Karpas-422 (cell line): ENCODE measurements at regions not wholly inside any gene's neighbourhood (a gene's known extent, or its start where the extent isn't known, plus 50 kb on each side); places are given as distances from the start of the nearest gene placed in this dataset.

Source experiments
- DNase-seq: peaks from one replicate; pipeline ENCODE4 v3.0.0-alpha.2; 2015
- H2AFZ ChIP-seq: fragments of 200-600 bp; sonication (generic); 2 replicates; pipeline ENCODE4 v1.6.1; 2014; ENCODE audit warnings: antibody characterized with exemption, low read length, mixed read lengths
- H3K27ac ChIP-seq: fragments of 200-600 bp; sonication (generic); 2 replicates; pipeline ENCODE4 v1.5.1; 2014; ENCODE audit warnings: mild to moderate bottlenecking, low read length, moderate library complexity
- H3K27me3 ChIP-seq: fragments of 200-600 bp; sonication (generic); 2 replicates; pipeline ENCODE4 v1.6.1; 2014; ENCODE audit warnings: low read length, mixed read lengths
- H3K36me3 ChIP-seq: fragments of 200-600 bp; sonication (generic); 2 replicates; pipeline ENCODE4 v1.6.1; 2014; ENCODE audit warnings: low read length, mixed read lengths; ENCODE audit not compliant: insufficient read depth
- H3K4me1 ChIP-seq: fragments of 200-600 bp; sonication (generic); 2 replicates; pipeline ENCODE4 v1.6.1; 2014; ENCODE audit warnings: mild to moderate bottlenecking, low read length, mixed read lengths
- H3K4me2 ChIP-seq: fragments of 200-600 bp; sonication (generic); 2 replicates; pipeline ENCODE4 v1.6.1; 2014; ENCODE audit warnings: low read length, low read depth, mild to moderate bottlenecking; ENCODE audit not compliant: poor library complexity, severe bottlenecking
- H3K4me3 ChIP-seq: fragments of 200-600 bp; sonication (generic); 2 replicates; pipeline ENCODE4 v1.5.1; 2014; ENCODE audit warnings: mild to moderate bottlenecking, antibody characterized with exemption, low read length, mixed read lengths
- H3K79me2 ChIP-seq: fragments of 200-600 bp; sonication (generic); 2 replicates; pipeline ENCODE4 v1.6.1; 2014; ENCODE audit warnings: mild to moderate bottlenecking, low read length, mixed read lengths
- H3K9ac ChIP-seq: fragments of 200-600 bp; sonication (generic); 2 replicates; pipeline ENCODE4 v1.6.0; 2014; ENCODE audit warnings: low read length
- H3K9me2 ChIP-seq: fragments of 200-600 bp; sonication (generic), shearing (Covaris generic); replicated peaks from 2 replicates; pipeline ENCODE4 v1.6.0; 2014; ENCODE audit warnings: mild to moderate bottlenecking, low read length, moderate library complexity; ENCODE audit not compliant: insufficient read depth
- H3K9me3 ChIP-seq: fragments of 300-700, 200-600 bp; sonication (generic); 2 replicates; pipeline ENCODE4 v1.6.1; 2014; ENCODE audit warnings: low read length, mixed read lengths
- H4K20me1 ChIP-seq: fragments of 200-600 bp; sonication (generic); 2 replicates; pipeline ENCODE4 v1.6.1; 2014; ENCODE audit warnings: mild to moderate bottlenecking, antibody characterized with exemption, low read length, low read depth; ENCODE audit not compliant: insufficient read depth

DNA sequence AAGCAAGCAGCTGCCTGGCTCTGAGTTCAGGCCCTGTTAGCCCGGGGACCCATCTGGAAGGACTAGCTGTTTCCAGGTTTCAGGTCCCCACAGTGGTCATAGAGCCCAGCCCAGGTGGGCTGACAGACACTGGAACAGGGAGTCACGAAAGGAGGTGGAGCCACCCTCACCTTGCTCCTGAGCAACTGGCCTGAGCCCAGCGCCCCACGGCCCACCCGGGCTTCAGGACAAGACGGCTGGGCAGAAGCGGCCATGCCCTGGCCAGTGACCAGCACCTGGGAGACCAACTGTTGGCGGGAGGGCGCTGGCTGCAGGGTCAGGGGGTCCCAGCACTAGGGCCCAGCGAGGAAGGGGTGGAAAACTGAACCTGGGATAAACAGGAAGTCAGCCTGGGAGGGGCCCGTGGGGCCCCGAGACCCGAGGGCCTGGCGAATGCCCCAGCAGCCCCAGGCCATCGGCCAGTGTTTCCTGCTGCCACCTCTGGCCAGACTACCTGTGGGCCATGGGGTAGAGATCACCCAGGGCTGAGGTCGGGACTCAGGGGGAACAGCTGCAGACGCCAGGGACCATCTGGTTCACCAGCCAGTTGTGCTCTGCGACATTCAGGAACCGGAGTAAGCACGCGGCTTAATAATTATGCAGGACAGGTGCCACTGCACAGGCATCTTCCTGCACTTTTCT lies 282.1 kb upstream of the PPP2R2D start:
- no peak overlapping the region for H3K4me3 ChIP-seq
- H3K36me3 ChIP-seq = no peaks in the 10 kb centered on the region
- no peak overlapping the region for H2AFZ ChIP-seq
- H3K79me2 ChIP-seq = no peaks in the 10 kb centered on the region
- H3K4me2 ChIP-seq = no peak overlapping the region
- H4K20me1 ChIP-seq = no peaks in the 10 kb centered on the region
- no peaks in the 10 kb centered on the region for H3K9me3 ChIP-seq
- no peak overlapping the region for H3K9ac ChIP-seq
- no peaks in the 10 kb centered on the region; the same call in 1 of the 2 replicates for H3K27me3 ChIP-seq
- DNase-seq = no peak
- H3K9me2 ChIP-seq = no peaks in the 10 kb centered on the region
- no peaks in the 10 kb centered on the region for H3K4me1 ChIP-seq
- H3K27ac ChIP-seq = no peak overlapping the region

DNA sequence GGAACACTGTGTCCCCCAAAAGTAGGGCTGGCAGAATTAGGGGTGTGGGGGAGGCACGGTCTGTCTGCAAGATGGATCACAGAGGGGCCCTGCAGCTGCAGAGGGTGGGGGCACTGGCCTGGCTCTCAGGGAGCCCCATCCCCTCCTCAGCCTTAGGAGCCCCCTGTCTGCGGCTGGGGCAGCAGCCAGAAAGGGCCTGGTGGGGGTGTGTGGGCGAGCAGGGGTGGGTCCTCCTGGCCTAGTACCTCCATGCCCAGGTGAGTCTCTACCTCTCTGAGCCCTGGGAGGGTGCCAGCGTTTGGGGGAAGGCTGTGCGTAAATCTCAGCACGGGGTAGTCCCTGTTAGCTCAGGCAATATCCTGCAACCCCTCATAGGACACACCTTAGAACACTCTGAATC lies 280.5 kb upstream of the PPP2R2D start:
- H2AFZ ChIP-seq = no peak overlapping the region
- H3K4me3 ChIP-seq = no peak overlapping the region
- H3K36me3 ChIP-seq = no peaks in the 10 kb centered on the region
- no peak overlapping the region for H3K4me2 ChIP-seq
- H4K20me1 ChIP-seq = no peaks in the 10 kb centered on the region
- no peak overlapping the region for H3K27ac ChIP-seq
- no peaks in the 10 kb centered on the region for H3K79me2 ChIP-seq
- H3K9me2 ChIP-seq = no peaks in the 10 kb centered on the region
- no peaks in the 10 kb centered on the region; the same call in 1 of the 2 replicates for H3K27me3 ChIP-seq
- no peak overlapping the region for H3K9ac ChIP-seq
- no peak for DNase-seq
- no peaks in the 10 kb centered on the region for H3K4me1 ChIP-seq
- H3K9me3 ChIP-seq = no peaks in the 10 kb centered on the region

DNA sequence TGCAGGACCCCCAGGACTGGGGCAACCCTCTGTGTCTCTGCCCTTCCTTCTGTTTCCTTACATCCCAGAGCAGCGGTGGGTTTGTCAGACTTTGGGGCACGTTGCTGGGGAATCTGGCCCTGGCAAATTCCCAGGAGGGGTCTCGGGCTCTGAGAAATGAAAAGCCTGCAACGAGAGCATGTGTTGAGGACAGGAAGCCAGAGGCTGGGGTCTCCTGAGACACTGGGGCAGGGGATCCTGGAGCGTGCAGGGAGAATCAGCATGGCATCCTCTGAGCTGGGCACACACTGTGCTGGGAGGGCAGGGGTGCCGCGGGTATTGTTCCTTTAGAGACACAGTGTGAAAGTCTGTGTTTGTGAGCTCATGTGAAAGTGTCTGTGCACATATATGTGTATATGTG lies 279.9 kb upstream of the PPP2R2D start:
- Histone ChIP-seq H3K36me3 (no peaks in the 10 kb centered on the region), H3K9ac (no peak overlapping the region), H4K20me1 (no peaks in the 10 kb centered on the region), H3K4me1 (no peaks in the 10 kb centered on the region), H3K4me2 (no peak overlapping the region), H3K27me3 (no peaks in the 10 kb centered on the region; the same call in 1 of the 2 replicates), H3K9me2 (no peaks in the 10 kb centered on the region), H3K79me2 (no peaks in the 10 kb centered on the region), H3K27ac (no peak overlapping the region), H2AFZ (no peak overlapping the region), H3K4me3 (no peak overlapping the region), H3K9me3 (no peaks in the 10 kb centered on the region)
- DNase-seq = no peak

GRCh38 chr10:131621784-131622624 lies 278.8 kb upstream of the PPP2R2D start:
- Histone ChIP-seq H3K27me3 (no peaks in the 10 kb centered on the region; the same call in 1 of the 2 replicates), H3K79me2 (no peaks in the 10 kb centered on the region), H4K20me1 (no peaks in the 10 kb centered on the region), H3K9me2 (no peaks in the 10 kb centered on the region), H3K4me2 (no peak overlapping the region), H3K9ac (no peak overlapping the region), H3K4me3 (no peak overlapping the region), H3K9me3 (no peaks in the 10 kb centered on the region), H3K36me3 (no peaks in the 10 kb centered on the region), H3K4me1 (no peaks in the 10 kb centered on the region), H2AFZ (no peak overlapping the region), H3K27ac (no peak overlapping the region)
- DNase-seq = no peak

GRCh38 chr10:131625041-131625440 lies 275.8 kb upstream of the PPP2R2D start:
- Histone ChIP-seq H4K20me1 (no peaks in the 10 kb centered on the region), H3K9me2 (no peaks in the 10 kb centered on the region), H3K9ac (no peak overlapping the region), H3K36me3 (no peaks in the 10 kb centered on the region), H2AFZ (no peak overlapping the region), H3K4me1 (no peaks in the 10 kb centered on the region), H3K27me3 (no peaks in the 10 kb centered on the region; the same call in 1 of the 2 replicates), H3K9me3 (no peaks in the 10 kb centered on the region), H3K4me2 (no peak overlapping the region), H3K4me3 (no peak overlapping the region), H3K79me2 (no peaks in the 10 kb centered on the region), H3K27ac (no peak overlapping the region)
- no peak for DNase-seq

DNA sequence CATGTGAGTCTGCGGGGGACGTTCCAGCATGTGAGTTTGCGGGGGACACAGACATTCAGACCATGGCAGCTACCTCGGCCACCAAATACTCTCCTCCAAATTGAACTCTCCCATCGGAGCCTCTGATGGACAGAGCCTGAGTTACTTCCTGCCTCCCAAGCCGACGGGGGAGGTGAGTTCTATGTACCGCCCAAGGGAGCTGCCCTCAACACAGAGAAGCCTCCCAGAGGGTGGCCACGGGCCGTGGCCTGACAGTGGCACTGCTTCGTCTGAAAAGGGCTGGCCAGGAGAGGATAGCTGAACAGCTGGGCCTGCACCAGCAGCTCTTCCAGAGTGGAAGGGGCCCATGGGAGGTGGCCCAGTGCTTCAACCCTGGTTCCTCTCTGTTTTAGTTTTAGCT lies 274.5 kb upstream of the PPP2R2D start:
- Histone ChIP-seq H4K20me1 (no peaks in the 10 kb centered on the region), H3K9me3 (no peaks in the 10 kb centered on the region), H3K36me3 (no peaks in the 10 kb centered on the region), H3K4me1 (no peaks in the 10 kb centered on the region), H3K79me2 (no peaks in the 10 kb centered on the region), H3K27ac (no peak overlapping the region), H3K9ac (no peak overlapping the region), H3K9me2 (no peaks in the 10 kb centered on the region), H3K27me3 (no peaks in the 10 kb centered on the region; the same call in 1 of the 2 replicates), H3K4me2 (no peak overlapping the region), H2AFZ (no peak overlapping the region), H3K4me3 (no peak overlapping the region)
- no peak for DNase-seq

DNA sequence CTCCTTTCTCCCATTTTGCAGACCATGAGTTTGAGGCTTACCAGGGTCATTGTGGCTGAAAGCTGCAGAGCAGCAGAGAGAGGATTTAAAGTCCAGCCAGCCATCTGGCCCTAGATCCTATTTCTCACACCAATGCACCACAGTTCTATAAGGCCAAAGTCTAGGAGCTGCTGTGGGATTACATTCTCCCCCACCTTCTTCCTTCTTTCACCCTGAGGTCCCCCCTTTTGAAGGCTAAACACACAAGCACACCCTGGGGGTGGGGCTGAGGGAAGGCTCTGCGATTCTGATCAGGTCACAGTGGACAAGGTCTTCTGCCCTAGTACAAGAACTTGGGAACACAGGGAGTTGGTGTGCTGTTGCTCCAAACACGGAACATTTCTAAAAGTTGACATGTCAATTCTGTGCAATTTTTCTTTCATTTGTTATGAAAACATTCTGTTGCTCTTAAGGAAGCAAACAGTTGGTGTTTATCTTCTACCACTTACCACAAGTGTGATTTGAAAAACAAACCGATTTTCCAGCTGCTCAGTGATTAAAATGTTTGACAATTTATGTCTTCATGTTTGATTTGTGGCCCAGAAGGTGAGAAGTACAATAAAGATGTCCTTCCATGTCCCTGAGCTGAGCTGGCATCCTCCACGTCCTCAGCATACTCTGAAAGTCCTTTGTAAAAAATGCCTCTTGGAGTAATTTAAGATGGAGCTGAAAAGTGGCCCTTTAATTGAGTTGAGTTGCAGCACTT lies 271.6 kb upstream of the PPP2R2D start:
- H3K27ac ChIP-seq = no peak overlapping the region
- H3K9me2 ChIP-seq = no peaks in the 10 kb centered on the region
- H3K27me3 ChIP-seq = no peaks in the 10 kb centered on the region
- no peaks in the 10 kb centered on the region for H3K79me2 ChIP-seq
- no peaks in the 10 kb centered on the region for H4K20me1 ChIP-seq
- H3K9me3 ChIP-seq = no peaks in the 10 kb centered on the region
- DNase-seq = no peak
- no peaks in the 10 kb centered on the region for H3K36me3 ChIP-seq
- H3K4me2 ChIP-seq = no peak overlapping the region
- no peak overlapping the region for H3K9ac ChIP-seq
- H3K4me1 ChIP-seq = no peaks in the 10 kb centered on the region
- H3K4me3 ChIP-seq = no peak overlapping the region
- H2AFZ ChIP-seq = no peak overlapping the region

DNA sequence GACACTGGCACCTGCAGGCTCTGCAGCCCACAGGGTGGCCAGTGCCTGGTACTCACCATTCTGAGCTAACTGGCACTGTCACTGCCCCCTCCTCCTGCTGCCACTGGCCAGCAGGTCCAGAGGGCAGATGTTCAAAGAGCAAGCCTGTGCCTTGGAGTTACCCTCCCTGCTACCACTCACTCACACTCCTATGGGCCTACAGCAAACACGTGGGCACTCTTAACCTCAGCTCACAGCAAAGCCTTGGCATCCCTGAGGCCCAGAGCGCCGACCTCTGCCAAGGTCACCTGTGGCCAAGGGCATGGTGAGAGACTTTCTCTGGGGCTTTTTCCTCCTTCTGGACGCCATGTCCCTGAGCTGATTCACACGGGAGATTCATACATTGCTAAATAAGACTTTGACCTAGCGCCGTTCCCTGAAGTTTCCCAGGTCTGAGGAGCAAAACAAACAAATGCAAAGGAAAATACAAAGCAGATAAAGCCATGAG lies 270.0 kb upstream of the PPP2R2D start:
- Histone ChIP-seq H3K4me1 (no peaks in the 10 kb centered on the region), H3K4me2 (no peak overlapping the region), H3K9me3 (no peaks in the 10 kb centered on the region), H3K27ac (no peak overlapping the region), H3K27me3 (no peaks in the 10 kb centered on the region), H3K79me2 (no peaks in the 10 kb centered on the region), H3K9me2 (no peaks in the 10 kb centered on the region), H3K36me3 (no peaks in the 10 kb centered on the region), H2AFZ (no peak overlapping the region), H3K4me3 (no peak overlapping the region), H3K9ac (no peak overlapping the region), H4K20me1 (no peaks in the 10 kb centered on the region)
- no peak for DNase-seq
